Nephron progenitor cell (in vitro differentiated cells): ENCODE measurements at regions not wholly inside any gene's neighbourhood (a gene's known extent, or its start where the extent isn't known, plus 50 kb on each side); places are given as distances from the start of the nearest gene placed in this dataset.
A peak's percentile ranks its signal among the peaks of the same experiment; 100 is the strongest.

Experiments used
- DNase-seq: peaks from one replicate; pipeline ENCODE4 v3.0.0; 2021
- H3K27ac Mint-ChIP-seq: 2 replicates; pipeline ENCODE4 v1.8.0; 2021; ENCODE audit warnings: mild to moderate bottlenecking, moderate library complexity, mixed read lengths
- H3K27me3 Mint-ChIP-seq: 2 replicates; pipeline ENCODE4 v1.8.0; 2021; ENCODE audit warnings: mild to moderate bottlenecking, low read depth, mixed read lengths; ENCODE audit not compliant: poor library complexity
- H3K36me3 Mint-ChIP-seq: 2 replicates; pipeline ENCODE4 v1.8.0; 2021; ENCODE audit warnings: low read depth, mixed read lengths
- H3K4me1 Mint-ChIP-seq: 2 replicates; pipeline ENCODE4 v1.8.0; 2021; ENCODE audit warnings: mixed read lengths
- H3K4me3 Mint-ChIP-seq: 2 replicates; pipeline ENCODE4 v1.8.0; 2021; ENCODE audit warnings: mild to moderate bottlenecking, moderate library complexity, mixed read lengths
- H3K9me3 Mint-ChIP-seq: 2 replicates; pipeline ENCODE4 v1.8.0; 2021; ENCODE audit warnings: mild to moderate bottlenecking, moderate library complexity, mixed read lengths
- TF ChIP-seq, protein P1 (sequence below): fragments of 200-600 bp; sonication (generic); IDR thresholded peaks from 2 replicates; pipeline ENCODE4 v1.5.0; 2021; ENCODE audit warnings: antibody characterized with exemption

DNA sequence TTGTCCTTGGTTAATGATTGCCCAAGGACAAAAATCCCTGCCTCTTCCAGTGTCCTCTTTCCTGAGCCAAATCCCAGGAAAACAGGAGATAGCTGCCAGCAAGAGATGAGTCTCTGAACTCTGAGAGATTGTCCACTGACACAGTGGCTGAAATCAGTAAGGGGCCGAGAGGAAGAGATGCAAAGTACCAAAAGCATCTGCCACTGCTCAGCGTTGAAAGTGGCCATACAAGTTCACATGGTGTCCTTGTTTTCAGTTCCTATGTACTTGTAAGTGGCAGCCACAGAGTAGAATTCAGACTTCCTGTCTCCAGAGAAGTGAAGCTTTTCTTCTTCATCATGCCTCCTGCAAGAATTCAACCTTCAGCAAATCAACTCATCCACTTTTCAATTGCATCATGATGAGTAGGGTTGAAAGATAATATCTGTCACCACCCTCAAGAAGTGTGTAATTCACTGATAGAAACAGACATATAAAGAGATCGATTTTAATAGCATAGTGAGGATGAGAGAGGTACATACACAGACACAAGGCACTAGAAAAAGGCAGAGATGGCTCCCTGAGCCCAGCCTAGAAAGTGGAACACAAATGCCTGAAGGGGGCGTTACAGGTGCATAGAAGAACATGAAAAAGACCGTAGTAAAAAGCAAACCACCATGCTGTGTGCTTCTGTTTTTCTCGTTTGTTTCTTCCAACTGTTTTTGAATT lies 185.8 kb downstream of the MRPL39 start:
- Mint-ChIP-seq H3K4me1 (no peaks in the 10 kb centered on the region), H3K27me3 (peaks cover 2% of the 10 kb centered on the region)

DNA sequence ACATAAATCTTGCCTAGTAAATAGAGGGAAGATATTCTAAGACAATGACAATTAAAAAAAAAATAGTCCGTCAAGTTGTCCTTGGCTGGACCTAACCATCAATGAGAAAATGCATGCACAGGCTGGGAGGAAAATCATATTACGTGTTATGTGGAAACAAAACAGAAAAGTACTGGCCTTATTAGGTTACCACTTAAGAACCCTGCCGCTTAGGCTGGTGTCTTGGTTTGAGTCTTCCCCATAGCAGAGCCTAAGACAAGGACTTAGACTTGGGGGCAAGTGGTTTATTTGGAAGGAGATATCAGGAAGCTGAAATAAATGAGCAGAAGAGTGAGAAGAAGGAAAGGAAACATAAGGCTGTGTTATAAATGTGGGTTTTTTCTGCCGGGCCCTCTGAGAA lies 186.4 kb downstream of the MRPL39 start:
- DNase-seq = no peak
- Mint-ChIP-seq H3K9me3 (no peaks in the 10 kb centered on the region), H3K27ac (no peak overlapping the region), H3K4me3 (no peak overlapping the region), H3K36me3 (no peaks in the 10 kb centered on the region), H3K27me3 (no peaks in the 10 kb centered on the region), H3K4me1 (no peaks in the 10 kb centered on the region)
- TF ChIP-seq, protein P1, sequence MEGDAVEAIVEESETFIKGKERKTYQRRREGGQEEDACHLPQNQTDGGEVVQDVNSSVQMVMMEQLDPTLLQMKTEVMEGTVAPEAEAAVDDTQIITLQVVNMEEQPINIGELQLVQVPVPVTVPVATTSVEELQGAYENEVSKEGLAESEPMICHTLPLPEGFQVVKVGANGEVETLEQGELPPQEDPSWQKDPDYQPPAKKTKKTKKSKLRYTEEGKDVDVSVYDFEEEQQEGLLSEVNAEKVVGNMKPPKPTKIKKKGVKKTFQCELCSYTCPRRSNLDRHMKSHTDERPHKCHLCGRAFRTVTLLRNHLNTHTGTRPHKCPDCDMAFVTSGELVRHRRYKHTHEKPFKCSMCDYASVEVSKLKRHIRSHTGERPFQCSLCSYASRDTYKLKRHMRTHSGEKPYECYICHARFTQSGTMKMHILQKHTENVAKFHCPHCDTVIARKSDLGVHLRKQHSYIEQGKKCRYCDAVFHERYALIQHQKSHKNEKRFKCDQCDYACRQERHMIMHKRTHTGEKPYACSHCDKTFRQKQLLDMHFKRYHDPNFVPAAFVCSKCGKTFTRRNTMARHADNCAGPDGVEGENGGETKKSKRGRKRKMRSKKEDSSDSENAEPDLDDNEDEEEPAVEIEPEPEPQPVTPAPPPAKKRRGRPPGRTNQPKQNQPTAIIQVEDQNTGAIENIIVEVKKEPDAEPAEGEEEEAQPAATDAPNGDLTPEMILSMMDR = no peak

More for the DNA sequence above, 185.8 kb downstream of the MRPL39 start:
- TF ChIP-seq, protein P1 = peak; percentile 56
- Mint-ChIP-seq H3K9me3 (no peaks in the 10 kb centered on the region), H3K27ac (no peak overlapping the region), H3K4me3 (no peak overlapping the region), H3K36me3 (no peaks in the 10 kb centered on the region)
- DNase-seq = peak; percentile 20

DNA sequence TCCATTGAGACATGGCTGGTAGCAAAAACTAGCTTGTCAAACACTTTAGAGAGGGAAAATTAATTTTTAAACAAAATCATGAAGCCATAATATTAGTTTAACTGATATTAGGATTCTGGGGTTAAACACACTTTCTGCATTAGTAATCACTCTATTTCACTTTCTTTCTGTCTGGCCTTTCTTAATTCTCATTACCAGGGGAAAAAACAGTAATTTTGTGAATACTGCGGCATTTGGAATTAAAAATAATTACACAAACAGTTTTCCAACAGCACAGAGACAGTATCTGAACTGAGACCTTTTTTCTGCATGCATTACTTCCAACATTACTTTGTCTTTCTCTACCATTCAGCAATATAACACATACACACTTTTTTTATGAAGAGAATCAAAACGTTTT lies 190.6 kb downstream of the MRPL39 start:
- Mint-ChIP-seq H3K27ac (no peak overlapping the region), H3K4me3 (no peak overlapping the region), H3K4me1 (no peaks in the 10 kb centered on the region), H3K27me3 (peaks cover 4% of the 10 kb centered on the region), H3K36me3 (no peaks in the 10 kb centered on the region), H3K9me3 (peaks cover 5% of the 10 kb centered on the region)
- no peak for DNase-seq
- TF ChIP-seq, protein P1 = no peak

DNA sequence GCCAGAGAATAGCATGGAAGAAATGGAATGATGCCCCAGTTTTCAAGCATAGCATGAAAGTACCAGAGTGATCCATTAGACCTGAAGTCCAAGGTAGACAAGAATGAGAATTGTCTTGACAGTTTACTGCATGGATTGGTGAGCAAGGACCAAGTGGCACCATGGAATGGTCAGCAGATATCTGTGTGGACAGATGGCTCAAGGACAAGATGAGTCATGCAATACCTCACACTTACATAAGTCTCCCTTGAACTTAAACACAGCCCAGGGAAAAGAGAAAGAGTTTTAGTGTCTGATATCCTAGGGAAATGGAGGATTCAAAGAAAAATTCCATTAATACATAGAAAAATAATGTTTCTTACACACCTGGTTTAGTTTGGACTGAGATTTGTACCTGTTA lies 195.2 kb downstream of the MRPL39 start:
- TF ChIP-seq, protein P1 = no peak
- Mint-ChIP-seq H3K4me3 (no peak overlapping the region), H3K27ac (no peak overlapping the region), H3K9me3 (peaks cover 5% of the 10 kb centered on the region), H3K27me3 (peaks cover 4% of the 10 kb centered on the region), H3K4me1 (no peaks in the 10 kb centered on the region), H3K36me3 (no peaks in the 10 kb centered on the region)
- no peak for DNase-seq

DNA sequence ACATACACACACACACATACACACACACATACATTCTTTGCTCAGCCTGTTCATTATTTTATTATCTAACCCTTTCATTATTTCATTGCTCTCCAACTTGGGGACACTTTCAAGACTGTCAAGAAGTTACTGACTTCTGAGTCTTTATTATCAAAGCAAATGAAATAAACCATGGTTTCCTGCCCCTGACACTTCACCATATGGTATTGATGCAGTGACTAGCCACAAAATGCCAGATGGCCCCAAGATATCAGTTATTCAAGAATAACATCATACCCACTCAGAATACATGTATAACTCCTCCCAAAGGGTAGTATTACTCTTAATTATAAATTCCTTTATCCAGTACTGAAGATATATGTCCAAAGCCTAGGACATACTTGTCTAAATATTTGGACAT lies 197.3 kb downstream of the MRPL39 start:
- Mint-ChIP-seq H3K27me3 (peaks cover 4% of the 10 kb centered on the region), H3K4me3 (no peak overlapping the region), H3K36me3 (no peaks in the 10 kb centered on the region), H3K27ac (no peak overlapping the region), H3K9me3 (peaks cover 4% of the 10 kb centered on the region), H3K4me1 (no peaks in the 10 kb centered on the region)
- TF ChIP-seq, protein P1 = no peak
- DNase-seq = no peak

DNA sequence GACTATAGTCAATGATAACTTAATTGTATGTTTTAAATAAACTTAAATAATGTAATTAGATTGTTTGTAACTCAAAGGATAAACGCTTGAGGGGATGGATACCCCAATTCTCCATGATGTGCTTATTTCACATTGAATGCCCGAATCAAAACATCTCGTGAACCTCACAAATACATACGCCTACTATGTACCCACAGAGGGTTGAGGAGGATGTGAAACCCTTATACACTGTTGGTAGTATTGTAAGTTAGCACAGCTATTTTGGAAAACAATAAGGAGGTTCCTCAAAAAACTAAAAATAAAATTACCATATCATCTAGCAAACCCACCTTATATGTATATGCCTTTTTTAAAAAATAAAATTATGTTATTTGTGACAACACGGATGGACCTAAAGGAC lies 198.6 kb downstream of the MRPL39 start:
- TF ChIP-seq, protein P1 = no peak
- H3K27ac Mint-ChIP-seq = no peak overlapping the region
- H3K4me3 Mint-ChIP-seq = no peak overlapping the region
- H3K4me1 Mint-ChIP-seq = no peaks in the 10 kb centered on the region
- no peak for DNase-seq
- peaks cover 4% of the 10 kb centered on the region for H3K27me3 Mint-ChIP-seq
- no peaks in the 10 kb centered on the region for H3K36me3 Mint-ChIP-seq
- no peaks in the 10 kb centered on the region for H3K9me3 Mint-ChIP-seq
